ENCODE measurements at regions not wholly inside any gene's neighbourhood (a gene's known extent, or its start where the extent isn't known, plus 50 kb on each side); places are given as distances from the start of the nearest gene placed in this dataset.

DNA sequence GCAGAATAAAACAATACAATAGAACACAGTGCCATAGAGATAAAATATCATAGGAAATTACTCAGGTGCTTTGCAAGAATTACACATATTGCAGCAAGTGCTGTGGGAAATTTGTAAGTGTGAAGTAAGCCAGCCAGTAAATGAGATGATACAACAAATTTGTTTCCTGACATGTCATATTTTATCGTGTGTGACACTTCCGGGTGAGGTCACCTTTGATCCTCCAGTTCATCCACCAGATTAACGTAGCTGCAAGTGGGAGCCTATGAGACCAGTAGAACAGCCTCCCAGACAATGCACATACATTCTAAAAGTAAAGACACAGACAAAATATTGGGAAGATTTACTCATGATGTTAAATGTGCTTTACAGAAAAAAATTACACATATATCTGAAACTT lies 72.2 kb downstream of the PRDM9 start:
- DNase-seq: no peak

DNA sequence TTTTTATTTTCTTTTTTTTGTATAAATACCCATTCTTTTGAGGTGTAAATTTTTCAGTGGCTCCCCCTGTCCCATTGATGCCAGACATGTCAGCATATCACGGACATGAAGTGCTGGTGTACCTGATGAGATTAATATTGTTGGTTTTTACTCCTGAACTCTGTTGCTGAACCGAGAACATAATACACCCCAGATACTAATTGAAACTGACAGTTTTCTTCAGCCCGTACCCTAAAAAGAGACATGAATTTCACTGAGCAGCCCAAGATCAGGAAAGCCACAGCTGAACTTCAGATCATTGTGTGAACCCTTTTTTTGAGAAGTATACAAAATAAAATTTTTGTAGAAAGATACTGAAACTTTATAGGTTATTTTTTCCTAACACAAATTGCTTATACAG lies 75.7 kb downstream of the PRDM9 start:
- no peak for DNase-seq

DNA sequence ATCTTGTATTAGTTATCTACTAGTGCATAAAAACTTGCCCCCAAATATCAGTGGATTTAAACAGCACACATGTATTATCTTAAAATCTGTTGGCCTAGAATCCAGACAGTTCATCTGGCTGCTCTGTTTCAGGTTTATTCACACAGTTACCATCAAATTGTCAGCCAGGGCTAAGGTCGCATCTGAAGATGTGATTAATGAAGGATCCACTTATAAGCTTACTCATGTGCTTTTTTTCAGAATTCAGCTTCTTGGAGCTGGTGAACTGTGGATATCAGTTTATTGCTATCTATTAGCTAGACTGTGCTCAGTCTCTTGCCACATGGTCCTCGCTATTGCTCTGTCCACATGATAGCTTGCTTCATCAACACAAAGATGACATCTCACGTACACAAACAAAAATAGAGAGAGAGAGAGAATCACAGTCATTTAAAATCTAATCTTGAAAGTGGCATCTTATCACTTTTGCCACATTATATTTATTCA lies 81.5 kb downstream of the PRDM9 start:
- no peak for DNase-seq

DNA sequence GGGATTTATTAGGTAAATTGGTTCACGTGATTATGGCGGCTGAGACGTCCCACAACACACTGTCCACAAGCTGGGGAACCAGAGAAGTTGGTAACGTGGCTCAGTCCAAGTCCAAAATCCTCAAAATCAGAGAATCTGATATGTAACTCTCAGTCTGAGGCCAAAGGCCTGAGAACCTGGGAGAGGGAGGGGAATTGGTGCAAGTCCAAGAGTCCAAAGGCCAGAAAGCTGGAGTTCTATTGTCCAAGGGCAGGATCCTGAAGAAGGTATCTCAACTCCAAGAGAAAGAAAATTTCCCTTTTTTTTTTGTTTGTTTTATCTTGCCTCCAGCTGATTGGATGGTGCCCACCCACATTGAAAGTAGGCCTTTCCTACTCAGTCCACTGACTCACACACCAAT lies 83.8 kb downstream of the PRDM9 start:
- no peak for DNase-seq

DNA sequence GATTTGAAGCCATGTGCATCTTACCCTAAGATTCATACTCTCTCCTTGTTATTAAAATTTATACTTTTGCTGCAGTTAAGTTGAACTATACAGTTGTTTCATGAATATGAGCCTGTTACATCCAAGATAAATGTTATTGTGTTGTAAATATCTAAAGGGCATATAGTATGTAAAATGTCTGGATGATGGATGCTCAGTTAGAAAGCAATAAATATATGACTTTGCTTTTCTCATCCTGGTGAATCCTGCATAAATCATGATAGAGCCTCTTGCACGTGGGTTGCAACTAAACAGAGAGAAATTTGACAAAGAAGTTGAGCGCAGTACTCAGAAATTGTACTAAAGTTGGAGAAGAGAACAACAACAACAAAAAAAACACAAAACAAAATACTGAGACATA lies 99.5 kb downstream of the PRDM9 start:
- no peak for DNase-seq

DNA sequence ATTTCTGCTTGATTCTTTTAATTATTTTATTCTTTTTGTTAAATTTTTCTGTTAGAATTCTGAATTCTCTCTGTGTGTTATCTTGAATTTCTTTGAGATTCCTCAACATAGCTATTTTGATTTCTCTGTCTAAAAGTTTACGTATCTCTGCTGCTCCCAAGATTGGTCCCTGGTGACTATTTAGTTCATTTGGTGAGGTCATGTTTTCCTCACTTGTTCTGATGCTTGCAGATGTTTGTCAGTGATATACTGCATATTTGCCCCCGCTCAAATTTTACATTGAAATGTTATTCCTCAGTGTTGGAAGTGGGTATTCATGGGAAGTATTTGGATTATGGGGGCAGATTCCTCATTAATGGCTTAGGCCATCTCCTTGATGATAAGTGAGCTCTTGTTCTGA lies 105.3 kb downstream of the PRDM9 start:
- DNase-seq: no peak

DNA sequence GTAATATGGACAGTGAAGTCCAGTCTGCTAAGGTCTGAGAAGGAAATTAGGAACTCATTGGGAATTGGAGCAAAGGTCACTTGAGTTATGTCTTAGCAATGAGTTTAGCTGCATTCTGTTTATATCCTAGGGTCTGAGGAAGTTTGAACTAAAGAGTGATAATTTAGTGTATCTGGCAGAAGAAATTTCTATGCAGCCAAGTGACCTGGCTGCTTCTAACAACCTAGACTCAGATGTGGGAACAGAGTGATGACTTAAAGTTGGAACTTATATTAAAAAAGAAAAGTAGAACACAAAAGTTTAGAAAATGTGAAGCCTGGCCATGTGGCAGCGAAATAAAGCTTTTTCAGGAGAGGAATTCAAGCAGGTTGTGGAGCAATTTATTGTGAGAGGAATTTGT lies 106.2 kb downstream of the PRDM9 start:
- no peak for DNase-seq

DNA sequence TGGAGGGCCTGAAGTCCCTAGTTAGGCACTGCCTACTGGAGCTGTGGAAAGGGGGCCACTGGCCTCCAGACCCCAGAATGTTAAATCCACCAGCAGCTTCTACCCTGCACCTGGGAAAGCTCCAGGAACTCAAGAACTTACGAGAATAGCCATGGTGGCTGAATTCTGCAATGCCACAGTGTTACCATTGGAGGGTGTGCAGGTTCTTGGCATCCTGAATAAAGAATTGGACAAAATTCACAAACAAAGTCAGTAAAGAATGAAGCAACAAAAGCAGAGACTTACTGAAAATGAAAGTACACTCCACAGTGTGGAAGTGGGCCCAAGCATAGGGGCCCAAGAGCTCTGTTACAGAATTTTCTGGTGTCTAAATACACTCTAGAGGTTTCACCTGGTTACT lies 107.0 kb downstream of the PRDM9 start:
- no peak for DNase-seq

DNA sequence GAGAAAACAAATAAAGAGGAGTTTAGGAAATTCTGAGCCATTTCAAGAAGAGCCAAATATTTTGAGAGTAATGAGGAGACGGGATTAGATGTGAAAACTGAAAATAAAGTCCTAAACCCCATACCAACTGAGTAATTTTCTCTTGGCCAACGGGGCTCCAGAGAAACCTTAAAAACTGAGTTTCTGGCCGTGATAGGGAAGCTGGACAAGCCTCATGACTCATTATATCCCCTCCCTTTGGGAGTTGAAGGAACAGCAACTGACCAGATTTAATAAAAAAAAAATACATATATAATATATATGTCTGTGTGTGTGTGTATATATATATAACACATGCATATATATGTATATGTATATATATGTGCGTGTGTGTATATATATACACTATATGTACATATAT lies 119.6 kb downstream of the PRDM9 start:
- DNase-seq: no peak

DNA sequence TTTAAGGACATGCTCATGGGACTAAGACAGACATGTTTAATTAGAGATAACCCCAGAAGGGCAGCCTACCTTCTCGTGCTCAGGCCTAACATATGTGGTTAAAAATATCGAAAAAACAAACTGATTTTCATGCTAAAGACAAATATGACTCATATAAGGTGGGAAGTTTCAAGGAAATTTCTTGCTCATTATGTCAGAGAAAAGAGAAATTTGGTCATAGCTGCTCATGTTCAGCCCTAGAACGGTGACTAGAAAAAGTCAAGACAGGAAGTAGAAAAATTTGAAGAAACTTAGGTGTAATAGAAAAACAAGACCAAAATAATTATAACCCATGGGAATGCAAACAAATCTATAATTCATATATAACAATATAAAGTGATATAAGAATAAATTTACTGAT lies 120.6 kb downstream of the PRDM9 start:
- DNase-seq: no peak

DNA sequence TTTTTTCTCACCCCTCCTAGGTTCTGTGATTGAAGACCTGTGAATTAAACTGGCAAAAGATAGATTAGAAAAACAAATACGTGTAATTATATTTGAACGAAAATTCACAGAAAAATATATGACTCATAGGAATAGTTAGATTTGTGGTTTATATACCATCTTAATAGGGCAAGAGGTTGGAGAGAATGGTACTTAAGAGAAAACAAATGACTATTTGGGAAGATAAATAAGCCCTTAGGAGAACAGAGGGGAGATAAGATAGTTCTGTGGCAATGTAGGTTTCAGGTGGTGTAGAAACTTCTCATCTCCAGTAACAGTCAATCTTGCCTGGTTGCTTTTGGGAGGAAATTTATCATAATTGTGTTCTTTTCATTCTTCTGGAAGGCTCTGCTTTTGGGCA lies 122.0 kb downstream of the PRDM9 start:
- no peak for DNase-seq

DNA sequence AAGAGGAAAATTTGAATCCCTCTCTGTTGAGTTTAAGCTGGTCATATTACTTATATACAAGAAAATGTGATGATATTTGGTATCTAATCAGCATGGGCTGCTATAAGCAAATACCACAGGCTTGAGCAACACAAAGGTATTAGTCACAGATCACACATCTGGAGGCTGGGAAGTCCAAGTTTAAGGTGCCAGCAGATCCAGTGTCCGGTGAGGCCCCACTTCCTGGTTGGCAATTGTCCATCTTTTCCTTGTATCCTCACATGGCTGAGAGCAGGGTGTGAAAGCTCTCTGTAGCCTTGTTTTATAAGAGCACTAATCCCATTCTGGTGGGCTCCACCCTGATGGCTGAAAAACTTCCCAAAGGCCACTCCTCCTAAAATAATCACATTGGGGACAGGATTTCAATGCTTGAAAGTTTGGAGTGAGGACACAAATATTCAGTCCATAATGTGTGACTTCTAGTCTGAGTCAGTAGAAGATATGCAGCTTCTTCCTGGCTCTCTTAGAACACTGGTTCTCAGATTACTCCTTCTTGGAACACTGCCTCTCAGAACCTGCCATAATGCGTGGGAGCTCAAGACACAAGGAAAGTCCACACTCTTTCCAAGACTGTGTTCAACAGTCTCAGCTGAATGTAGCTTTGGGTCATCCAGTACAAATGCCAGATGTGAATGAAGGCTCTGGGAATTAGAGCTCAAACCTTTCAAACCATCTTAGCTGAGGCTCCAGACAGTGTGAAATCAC lies 124.1 kb downstream of the PRDM9 start:
- DNase-seq: no peak

DNA sequence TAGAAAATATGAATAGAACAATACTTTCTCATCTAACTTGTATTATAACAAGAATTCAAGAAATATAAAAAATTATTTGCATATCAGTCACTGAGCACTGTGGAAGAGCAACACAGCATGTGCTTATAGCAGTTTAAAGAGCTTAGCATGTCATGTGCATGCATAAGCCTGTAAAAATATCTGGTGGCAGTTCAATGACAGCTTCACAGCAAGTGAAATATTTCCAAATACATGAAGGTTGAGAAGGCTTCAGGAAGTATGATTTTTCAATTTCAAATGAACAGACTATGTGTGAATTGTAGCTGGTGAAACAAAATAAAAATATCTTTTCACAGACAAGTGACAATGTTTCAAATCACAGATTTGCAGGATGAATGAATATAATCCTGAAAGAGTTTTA lies 128.5 kb downstream of the PRDM9 start:
- DNase-seq: no peak

DNA sequence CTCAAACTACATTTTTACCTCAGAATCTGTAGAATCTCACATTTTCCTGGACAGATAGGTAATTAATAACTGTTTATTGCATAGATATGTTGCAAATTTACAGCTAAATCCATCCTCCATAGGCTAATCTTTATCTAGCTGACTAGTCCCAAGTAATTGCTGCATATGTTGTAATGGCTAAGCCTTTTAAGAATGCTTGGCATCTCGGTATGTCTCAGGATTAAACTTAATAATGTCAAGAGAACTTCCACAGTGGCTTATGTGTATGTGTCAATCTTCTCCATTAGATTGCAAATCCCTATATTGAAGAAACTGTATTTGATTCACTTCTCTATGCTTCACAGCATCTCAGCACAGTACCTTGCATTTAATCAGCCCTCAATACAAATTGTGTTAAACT lies 131.9 kb downstream of the PRDM9 start:
- DNase-seq: no peak

DNA sequence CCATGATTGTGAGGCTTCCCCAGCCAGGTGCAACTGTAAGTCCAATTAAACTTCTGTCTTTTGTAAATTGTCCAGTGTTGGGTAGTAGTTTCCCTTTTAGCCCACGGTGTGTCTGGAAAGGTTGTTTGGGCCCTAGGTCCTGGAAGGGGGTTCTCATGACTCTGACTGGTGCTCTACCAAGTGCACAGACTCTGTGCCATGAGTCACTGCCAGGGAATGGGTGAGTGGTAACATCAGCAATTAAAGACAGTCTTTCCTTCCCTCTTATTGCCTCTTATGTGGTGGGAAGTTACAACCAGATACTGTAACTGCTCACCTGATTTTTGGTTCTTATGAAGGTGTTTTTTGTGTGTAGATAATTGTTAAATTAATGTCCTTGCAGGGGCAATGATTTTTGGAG lies 141.2 kb downstream of the PRDM9 start:
- no peak for DNase-seq

DNA sequence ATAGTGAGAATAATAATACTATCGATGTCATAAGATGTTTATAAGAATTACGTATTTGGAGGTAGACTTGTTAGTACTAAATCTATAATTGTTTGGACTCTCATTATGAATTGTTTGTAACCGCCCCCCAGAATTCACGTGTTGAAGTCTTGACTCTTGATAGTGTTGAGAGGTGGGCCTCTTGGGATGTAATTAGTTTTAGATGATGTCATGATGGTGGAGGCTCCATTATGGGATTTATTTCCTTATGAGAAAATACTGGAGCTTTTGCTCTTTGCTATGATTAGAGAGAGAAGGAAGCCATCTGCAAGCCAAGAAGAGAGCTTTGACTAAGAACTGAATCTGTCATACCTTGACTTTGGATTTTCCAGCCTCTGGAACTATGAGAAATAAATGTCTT lies 142.2 kb downstream of the PRDM9 start:
- no peak for DNase-seq

DNA sequence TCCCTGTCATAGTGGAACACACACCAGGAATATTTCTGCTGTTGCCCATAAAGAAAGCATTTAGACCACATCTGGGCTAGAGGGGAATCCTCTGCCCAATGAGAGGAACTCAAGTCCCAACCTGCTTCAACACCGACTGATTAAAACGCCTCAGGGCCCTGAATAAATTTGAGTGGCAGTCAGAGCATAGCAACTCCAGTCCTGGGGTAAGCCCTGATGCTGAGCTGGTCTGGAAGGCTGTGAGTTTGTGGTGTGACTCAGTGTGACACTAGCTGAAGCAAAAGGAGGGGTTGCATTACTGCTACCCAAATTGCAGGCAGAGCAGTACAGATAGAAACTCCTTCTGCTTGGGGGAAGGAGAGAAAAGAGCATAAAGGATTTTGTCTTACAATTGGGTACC lies 148.3 kb downstream of the PRDM9 start:
- no peak for DNase-seq

DNA sequence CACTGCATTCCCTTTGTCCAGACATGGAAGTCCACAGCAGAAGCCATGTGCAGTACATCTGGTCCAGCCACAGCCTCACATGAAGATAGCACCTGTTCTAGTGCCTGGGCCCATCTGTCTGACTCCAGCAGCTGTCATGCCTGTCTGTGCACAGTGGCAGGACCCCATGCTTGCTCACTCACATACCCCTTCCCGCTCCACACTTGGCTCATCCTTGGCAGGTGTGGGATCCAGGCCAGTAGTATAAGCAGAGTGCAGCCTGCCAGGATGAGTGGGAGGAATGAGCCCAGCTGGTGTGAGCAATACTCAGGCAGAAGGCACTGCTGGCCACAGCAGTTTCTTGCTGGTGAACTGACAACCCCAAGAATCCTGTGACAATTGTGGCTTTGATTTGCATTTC lies 168.0 kb downstream of the PRDM9 start:
- DNase-seq: no peak

DNA sequence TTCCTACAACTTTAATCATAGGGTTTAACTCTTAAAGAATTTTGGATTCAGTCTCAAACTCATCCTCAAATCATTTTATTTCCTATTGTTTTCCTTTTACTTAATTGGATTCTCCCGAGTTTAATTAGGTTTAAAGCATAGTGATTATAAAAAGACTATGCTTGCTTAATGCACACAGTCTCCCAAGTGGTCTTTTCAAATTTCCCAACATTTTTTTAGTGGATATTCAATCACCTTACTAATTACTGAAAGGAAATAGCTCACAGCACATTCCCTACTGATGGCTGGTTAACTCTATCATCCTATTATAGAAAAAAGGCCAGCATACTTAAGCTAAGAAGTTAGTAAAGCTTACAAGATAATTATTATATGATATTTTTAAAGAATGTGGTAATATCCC lies 170.6 kb downstream of the PRDM9 start:
- DNase-seq: no peak

DNA sequence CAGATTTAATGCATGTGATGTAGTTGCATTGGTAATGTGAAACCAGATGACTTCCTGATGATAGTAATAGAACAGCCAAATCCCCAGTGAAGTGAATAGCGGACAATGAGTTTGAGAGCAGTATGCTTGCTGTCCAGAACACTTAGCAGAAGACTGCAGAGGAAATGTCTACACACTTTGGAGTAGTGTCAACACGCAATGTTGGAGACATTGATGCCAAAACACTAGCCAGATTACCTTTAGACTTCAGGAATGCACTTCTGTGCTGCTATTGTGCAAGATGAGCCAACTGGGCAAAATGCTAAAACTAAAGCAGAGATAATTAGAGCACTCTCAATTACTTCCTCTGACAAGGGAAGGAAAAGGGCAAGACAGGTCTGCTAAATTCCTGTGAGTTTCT lies 176.7 kb downstream of the PRDM9 start:
- no peak for DNase-seq

DNA sequence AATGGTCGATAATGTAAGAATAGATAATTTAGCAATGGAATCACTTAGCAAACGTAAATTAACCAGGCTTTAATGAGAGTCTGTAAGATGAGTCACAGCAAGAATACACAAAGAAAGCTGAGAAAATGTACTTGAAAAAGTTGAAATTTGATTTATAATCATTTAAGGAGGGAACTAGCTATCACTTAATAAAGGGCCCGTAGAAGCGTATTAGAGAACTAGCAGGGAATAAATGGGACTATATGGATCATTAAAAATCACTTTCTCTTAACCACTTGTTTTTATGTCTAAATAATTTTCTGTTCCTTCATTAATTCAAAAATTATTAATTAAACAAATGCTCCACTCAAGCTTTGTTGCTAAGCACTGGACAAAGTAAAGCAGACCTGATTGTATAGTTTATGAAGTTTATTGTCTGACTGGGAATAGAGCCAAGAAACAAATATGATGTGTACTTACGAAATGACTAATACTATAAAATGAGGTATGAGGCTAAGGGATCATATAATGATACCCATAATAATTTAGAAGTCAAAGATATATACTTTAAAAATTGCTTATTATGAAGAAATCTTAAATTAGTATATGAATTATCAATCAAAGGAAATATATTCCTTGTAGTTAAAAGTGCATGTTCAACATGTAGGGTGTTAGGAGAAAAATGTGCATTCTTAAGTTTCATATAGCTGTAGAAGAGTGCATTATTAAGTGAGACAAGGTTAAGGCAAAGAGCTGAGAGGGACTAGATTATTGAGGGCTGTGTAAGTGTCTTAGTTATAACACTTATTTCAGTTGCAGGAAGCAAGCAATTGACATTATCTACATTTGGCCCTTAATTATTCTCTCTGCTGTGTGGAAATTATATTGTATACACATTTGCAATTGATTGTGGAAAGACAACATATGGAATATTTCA lies 196.8 kb downstream of the PRDM9 start:
- no peak for DNase-seq

DNA sequence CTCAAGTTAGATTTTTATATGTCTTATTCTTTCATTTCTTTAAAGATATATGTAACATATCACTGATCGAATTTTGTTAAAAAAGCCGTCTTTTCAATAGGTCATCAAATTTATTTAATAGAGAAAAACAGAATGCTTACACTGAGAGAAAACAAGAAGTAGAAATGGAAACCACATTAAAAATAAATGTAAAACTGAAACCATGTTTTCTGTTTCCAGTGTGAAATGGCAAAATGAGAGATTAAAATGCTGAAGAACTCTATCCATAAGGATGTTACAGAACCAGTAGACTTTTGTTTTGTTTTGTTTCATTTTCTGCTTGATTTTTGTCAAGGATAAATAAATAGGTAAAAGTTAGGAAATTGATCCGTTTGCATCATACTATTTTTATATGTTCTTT lies 210.1 kb downstream of the PRDM9 start:
- no peak for DNase-seq

DNA sequence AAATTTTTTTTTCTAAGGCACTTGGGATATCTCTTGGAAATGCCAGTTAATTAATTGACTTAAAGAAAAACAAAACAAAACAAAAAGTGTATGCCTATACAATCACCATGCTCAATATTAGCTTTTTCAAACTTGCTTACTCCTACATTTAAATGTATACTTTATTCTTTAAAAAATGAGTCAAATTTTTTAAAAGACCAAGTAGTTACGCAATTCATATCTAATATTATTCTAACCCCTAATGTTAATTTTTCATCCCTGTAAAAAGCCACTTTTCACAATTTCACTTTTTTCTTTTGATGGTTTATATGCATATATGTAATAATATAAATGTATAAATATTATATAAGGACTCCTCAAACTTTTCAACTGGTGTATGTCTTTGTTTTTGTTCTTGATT lies 211.2 kb downstream of the PRDM9 start:
- no peak for DNase-seq

DNA sequence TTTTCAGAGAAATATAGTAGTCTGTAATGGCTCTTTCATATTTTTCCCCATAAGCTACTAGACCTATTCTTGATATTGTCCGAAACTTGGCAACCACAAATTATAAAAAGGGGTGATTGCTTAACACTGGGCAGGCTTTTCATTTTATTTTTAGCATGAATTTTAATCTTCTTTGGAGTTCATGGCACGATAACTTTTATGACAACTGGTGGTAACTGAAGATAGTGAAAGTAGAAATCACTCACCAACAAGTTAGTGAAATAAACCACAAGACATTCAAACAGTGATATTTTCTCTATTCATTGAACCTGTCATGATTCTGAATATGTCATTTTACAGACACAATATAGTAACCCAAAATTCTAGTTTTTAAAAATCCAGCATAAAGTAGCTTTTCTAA lies 213.9 kb downstream of the PRDM9 start:
- no peak for DNase-seq

Data from NCI-H187 treated with DMSO at 0.1 percent for 48 hours (cell line).